ENCODE measurements at regions not wholly inside any gene's neighbourhood (a gene's known extent, or its start where the extent isn't known, plus 50 kb on each side); places are given as distances from the start of the nearest gene placed in this dataset.

DNA sequence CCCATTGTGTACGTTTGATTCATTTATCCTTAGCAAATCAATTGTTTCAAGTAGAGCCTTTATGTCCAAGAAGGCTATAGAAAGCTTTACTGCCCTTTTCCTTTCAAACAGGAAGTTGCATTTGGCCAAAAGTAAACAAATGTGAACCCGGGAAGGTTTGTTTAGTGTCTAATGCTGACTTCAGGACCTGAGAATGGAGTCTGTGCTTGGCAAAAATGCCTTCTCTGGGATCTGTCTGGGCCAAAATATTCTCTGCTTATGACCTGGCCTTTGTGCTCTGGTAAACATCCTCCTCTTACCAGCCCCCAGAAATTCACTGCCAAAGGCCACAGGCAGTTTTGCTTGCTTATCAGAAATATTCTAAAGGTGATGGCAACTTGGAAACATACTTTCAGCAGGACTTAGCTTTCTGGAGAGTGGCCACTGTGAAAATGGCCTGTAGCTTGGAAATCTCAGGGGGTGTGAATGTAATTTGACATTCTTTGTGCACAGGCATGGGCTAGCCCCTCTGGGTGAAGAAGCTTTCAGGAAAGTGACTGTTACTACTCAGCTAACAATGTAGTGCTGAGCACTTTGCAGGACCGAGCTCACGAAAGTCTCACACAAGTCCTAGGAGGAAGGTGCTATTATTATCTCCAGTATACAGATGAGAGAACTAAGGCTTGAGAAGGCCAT, 199.5 kb downstream of the PTEN start:
- peak overlapping the region; percentile 10 for H3K27ac ChIP-seq (ENCODE audit: low read depth, low read length)

GRCh38 chr10:88063861-88064557, 200.6 kb downstream of the PTEN start:
- Histone ChIP-seq H3K4me3 (ENCODE audit: low read length) (no peak overlapping the region), H3F3A (ENCODE audit: control insufficient read depth, insufficient read depth) (peaks cover 17% of the 10 kb centered on the region), H3K9me2 (replicated peaks; ENCODE audit: control insufficient read depth, low read length) (no peaks in the 10 kb centered on the region), H3K9me3 (ENCODE audit: control insufficient read depth, insufficient read depth, low read length) (no peaks in the 10 kb centered on the region), H3K4me1 (ENCODE audit: control insufficient read depth, low read length) (peaks cover 93% of the 10 kb centered on the region), H4K20me1 (ENCODE audit: control insufficient read depth, insufficient read depth, low read depth, low read length) (no peaks in the 10 kb centered on the region), H3K27me3 (ENCODE audit: control insufficient read depth, low read length) (no peaks in the 10 kb centered on the region), H3K36me3 (ENCODE audit: control insufficient read depth, low read length) (peaks cover 13% of the 10 kb centered on the region), H3K27ac (ENCODE audit: low read depth, low read length) (peak overlapping the region; percentile 85), H3K4me2 (ENCODE audit: low read length) (peak overlapping the region; percentile 94), H3K79me2 (ENCODE audit: control insufficient read depth, low read length) (no peaks in the 10 kb centered on the region)
- TF ChIP-seq, protein P1, sequence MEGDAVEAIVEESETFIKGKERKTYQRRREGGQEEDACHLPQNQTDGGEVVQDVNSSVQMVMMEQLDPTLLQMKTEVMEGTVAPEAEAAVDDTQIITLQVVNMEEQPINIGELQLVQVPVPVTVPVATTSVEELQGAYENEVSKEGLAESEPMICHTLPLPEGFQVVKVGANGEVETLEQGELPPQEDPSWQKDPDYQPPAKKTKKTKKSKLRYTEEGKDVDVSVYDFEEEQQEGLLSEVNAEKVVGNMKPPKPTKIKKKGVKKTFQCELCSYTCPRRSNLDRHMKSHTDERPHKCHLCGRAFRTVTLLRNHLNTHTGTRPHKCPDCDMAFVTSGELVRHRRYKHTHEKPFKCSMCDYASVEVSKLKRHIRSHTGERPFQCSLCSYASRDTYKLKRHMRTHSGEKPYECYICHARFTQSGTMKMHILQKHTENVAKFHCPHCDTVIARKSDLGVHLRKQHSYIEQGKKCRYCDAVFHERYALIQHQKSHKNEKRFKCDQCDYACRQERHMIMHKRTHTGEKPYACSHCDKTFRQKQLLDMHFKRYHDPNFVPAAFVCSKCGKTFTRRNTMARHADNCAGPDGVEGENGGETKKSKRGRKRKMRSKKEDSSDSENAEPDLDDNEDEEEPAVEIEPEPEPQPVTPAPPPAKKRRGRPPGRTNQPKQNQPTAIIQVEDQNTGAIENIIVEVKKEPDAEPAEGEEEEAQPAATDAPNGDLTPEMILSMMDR (IDR thresholded peaks at IDR 0.05; ENCODE audit: low read depth, low read length, poor library complexity, severe bottlenecking) = no peak
- no peak for TF ChIP-seq EZH2phosphoT487 (IDR thresholded peaks at IDR 0.05; ENCODE audit: borderline replicate concordance, low read length)

More for the DNA sequence above, 199.5 kb downstream of the PTEN start:
- H3K79me2 ChIP-seq (ENCODE audit: control insufficient read depth, low read length) = no peaks in the 10 kb centered on the region
- peaks cover 82% of the 10 kb centered on the region for H3K4me1 ChIP-seq (ENCODE audit: control insufficient read depth, low read length)
- peaks cover 13% of the 10 kb centered on the region for H3K36me3 ChIP-seq (ENCODE audit: control insufficient read depth, low read length)
- no peaks in the 10 kb centered on the region for H4K20me1 ChIP-seq (ENCODE audit: control insufficient read depth, insufficient read depth, low read depth, low read length)
- H3K9me3 ChIP-seq (ENCODE audit: control insufficient read depth, insufficient read depth, low read length) = no peaks in the 10 kb centered on the region
- no peak for TF ChIP-seq EZH2phosphoT487 (IDR thresholded peaks at IDR 0.05; ENCODE audit: borderline replicate concordance, low read length)
- TF ChIP-seq, protein P1 (IDR thresholded peaks at IDR 0.05; ENCODE audit: low read depth, low read length, poor library complexity, severe bottlenecking) = no peak
- H3K27me3 ChIP-seq (ENCODE audit: control insufficient read depth, low read length) = no peaks in the 10 kb centered on the region
- peak overlapping the region; percentile 12 for H3K4me3 ChIP-seq (ENCODE audit: low read length)
- peak overlapping the region; percentile 32 for H3K4me2 ChIP-seq (ENCODE audit: low read length)
- peaks cover 15% of the 10 kb centered on the region for H3F3A ChIP-seq (ENCODE audit: control insufficient read depth, insufficient read depth)
- no peaks in the 10 kb centered on the region for H3K9me2 ChIP-seq (replicated peaks; ENCODE audit: control insufficient read depth, low read length)

DNA sequence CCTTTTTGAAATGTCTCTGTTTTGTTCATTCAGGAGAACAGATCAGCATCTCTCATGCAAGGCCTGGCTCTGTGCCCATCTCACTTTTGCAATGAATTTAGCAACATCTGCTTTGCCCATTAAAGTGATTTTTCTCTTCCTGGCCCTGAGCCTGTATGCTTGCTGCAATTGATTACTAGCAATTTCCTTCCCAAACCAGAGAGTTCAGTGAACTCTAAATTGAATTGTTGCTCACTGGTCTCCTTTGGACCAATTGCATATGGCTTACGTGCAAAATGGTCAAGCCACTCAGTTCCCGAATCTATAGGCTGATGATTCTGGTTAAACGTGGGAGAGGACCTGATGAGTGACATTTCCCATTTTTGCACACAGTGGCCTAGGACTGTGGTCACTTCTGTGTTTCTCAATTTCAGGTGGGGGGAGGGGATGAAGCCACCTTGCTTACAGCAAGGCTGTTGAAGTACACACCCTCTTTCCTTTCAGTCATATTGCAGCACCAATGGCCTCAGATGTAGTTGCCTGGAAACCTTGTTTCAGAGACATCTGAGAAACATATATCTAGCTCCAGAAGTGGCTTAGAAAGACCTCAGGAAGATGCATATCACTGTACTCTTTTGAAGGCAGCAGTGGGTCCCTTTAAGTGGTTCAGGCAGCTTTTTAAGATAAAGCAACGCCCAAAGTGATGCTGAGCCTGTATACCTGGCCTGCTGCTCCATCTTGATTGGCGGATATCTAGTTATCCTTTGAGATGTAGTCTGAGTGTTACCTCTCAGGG, 201.4 kb downstream of the PTEN start:
- no peaks in the 10 kb centered on the region for H3K27me3 ChIP-seq (ENCODE audit: control insufficient read depth, low read length)
- H4K20me1 ChIP-seq (ENCODE audit: control insufficient read depth, insufficient read depth, low read depth, low read length) = no peaks in the 10 kb centered on the region
- H3F3A ChIP-seq (ENCODE audit: control insufficient read depth, insufficient read depth) = peaks cover 24% of the 10 kb centered on the region
- H3K4me1 ChIP-seq (ENCODE audit: control insufficient read depth, low read length) = peaks cover 100% of the 10 kb centered on the region
- TF ChIP-seq EZH2phosphoT487 (IDR thresholded peaks at IDR 0.05; ENCODE audit: borderline replicate concordance, low read length) = no peak
- TF ChIP-seq, protein P1 (IDR thresholded peaks at IDR 0.05; ENCODE audit: low read depth, low read length, poor library complexity, severe bottlenecking) = no peak
- peak overlapping the region; percentile 94 for H3K4me2 ChIP-seq (ENCODE audit: low read length)
- H3K27ac ChIP-seq (ENCODE audit: low read depth, low read length) = peak overlapping the region; percentile 85
- H3K9me3 ChIP-seq (ENCODE audit: control insufficient read depth, insufficient read depth, low read length) = no peaks in the 10 kb centered on the region
- H3K9me2 ChIP-seq (replicated peaks; ENCODE audit: control insufficient read depth, low read length) = no peaks in the 10 kb centered on the region
- H3K79me2 ChIP-seq (ENCODE audit: control insufficient read depth, low read length) = no peaks in the 10 kb centered on the region
- peak overlapping the region; percentile 50 for H3K4me3 ChIP-seq (ENCODE audit: low read length)
- peaks cover 13% of the 10 kb centered on the region for H3K36me3 ChIP-seq (ENCODE audit: control insufficient read depth, low read length)

Measured in DOHH2 (cell line).